SW 1271 (cell line): ENCODE measurements at regions not wholly inside any gene's neighbourhood (a gene's known extent, or its start where the extent isn't known, plus 50 kb on each side); places are given as distances from the start of the nearest gene placed in this dataset.
"Not testable (repeated sequence)": the region's sequence is repeated elsewhere in the genome, so short reads cannot be mapped to it uniquely, and the experiment has no call there.

Experiments
- DNase-seq, 2 experiments: peaks; one replicate each; lab custom pipeline; 2025; lab: John Stamatoyannopoulos, UW

GRCh38 chr16:13336907-13337881, 435.8 kb downstream of the SHISA9 start:
- not testable (repeated sequence) for DNase-seq

DNA sequence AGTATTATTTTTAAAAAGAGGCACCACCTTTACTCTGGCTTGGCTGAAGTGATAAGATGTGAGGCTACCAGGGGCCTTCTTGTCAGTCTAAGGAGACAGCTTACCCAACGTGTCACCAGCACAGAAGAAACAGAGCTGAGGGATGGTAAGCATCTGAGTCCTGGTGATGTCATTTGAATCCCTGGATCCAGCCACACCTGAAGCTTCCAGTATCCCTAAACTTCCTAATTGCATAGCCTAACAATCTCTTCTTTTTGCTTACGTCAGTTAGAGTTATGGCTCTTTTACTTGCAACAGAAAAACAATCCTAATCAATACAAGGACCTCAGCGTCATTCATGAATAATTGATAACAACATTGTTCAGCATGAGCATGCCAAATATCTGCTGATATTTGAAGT, 436.6 kb downstream of the SHISA9 start:
- no peak for DNase-seq

DNA sequence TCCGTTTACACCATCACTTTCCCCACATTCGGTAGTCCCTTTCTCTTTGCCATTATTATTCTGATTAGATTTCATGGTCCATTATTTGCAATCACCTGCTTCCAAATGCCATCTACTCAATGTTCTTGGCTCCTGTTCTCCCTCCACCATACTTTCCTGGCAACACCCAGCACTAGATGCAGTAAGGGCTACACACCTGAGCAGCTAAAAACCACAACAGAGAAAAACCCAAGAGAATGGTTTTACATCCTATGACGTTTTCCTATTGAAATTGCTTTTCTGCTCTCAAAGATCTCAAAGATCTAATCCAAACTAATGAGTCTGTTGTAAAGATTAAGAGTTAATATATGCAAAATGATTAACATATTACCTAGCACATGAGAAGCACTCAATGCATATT, 441.3 kb downstream of the SHISA9 start:
- DNase-seq = no peak

DNA sequence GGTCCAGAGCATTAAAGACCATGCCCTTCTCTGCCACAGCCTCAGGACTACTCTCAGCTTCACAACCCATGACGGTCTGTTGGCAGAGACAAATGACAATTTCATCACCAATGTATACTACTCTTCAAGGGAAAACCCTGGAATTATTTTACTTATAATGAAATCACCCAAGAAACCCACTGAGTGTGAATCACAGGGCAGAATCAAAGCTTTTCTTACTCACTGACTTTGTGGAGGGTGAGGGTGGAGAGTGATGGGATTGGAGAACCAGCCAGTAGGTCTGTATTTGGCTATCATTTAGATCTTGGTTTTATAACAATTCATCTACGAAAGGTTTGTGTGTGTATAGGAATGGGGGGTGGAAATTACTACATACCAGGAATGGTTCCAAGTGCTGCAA, 442.6 kb downstream of the SHISA9 start:
- DNase-seq = no peak

DNA sequence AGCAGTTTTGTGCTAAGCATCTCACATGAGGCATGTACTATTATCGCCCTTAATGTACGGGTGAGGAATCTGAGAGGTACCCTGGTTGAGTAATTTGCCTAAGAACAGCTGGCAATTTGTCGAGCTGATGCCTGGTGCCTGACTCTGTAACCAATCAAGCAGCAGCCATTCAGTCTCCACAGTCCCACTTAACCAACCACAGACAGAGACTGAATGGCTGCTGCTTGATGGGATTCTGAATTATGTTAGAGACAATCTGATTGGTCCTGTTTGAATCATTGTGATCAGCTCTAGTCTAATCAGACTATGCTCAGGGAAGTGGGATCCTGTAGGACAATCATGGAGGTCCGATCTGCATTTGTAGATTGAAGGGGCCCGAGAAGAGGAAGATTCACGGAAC, 447.0 kb downstream of the SHISA9 start:
- DNase-seq = no peak

GRCh38 chr16:13350000-13350399, 448.6 kb downstream of the SHISA9 start:
- no peak for DNase-seq

GRCh38 chr16:13351181-13351580, 449.8 kb downstream of the SHISA9 start:
- no peak for DNase-seq

DNA sequence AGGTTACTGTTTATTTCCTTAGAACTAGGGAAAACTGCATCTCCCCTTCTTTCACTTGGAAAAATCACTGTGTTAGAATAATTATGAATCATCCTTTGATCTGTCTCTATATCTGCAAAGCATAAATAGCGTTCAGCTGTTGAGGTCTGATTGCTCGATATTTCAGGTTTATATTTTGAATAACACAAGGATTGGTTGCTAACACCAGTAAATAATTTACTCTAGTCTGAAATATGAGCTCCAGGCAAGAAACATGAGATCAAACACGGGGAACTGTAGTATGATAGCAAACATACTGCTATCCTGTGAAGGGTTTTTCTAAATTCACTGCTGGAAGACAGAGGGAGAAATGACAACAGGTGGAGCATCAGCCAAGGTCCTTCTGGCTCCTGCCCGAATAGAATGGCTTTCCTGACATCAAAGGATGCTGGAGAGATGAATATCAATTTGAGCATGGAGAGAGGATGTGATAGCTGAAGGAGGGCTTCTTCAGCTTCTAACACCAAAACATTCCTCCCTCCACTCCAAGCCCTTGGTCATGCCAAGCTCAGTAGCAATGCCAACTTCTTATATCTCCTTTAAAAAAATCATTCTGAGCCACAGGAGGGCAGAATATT, 450.3 kb downstream of the SHISA9 start:
- DNase-seq = no peak

GRCh38 chr16:13352796-13353195, 451.4 kb downstream of the SHISA9 start:
- DNase-seq = not testable (repeated sequence)

GRCh38 chr16:13357842-13358241, 456.4 kb downstream of the SHISA9 start:
- DNase-seq = not testable (repeated sequence)

DNA sequence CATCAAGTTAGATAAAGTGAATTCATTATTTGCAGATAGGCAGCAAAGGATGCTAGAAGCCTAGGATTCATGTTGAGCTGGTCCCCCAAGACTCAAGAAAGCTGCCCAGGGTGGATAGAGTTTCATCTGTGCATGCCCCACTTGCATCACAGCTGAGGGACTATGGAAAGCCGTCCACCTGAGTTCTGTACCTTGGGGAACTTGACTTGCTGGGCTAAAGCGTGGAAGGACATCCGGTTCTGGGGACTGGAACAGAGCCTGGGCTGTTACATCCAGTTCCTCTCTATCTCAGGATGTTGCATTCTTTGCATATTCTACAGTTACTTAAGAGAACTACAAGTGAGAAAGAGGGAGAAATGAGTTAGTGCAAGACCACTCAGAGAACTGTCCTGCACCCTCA, 458.4 kb downstream of the SHISA9 start:
- no peak for DNase-seq

DNA sequence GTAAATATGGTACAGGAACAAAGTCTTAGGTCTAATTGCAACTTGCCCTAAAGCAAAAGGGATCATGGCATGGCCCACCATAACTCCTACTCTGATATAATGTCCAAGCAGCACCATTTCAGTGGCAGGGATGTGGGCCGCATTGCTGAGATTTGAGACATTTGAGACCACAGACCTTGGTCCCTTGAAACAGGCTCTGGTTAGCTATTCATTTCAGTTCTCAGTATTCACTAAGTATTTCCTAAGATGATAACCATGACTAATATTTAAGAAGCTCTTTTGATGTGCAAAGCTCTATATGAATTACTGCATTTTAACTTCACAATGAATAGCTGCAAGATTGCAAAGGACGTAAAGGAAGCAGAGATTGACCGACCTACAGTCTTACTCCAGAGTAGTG, 471.0 kb downstream of the SHISA9 start:
- no peak for DNase-seq

DNA sequence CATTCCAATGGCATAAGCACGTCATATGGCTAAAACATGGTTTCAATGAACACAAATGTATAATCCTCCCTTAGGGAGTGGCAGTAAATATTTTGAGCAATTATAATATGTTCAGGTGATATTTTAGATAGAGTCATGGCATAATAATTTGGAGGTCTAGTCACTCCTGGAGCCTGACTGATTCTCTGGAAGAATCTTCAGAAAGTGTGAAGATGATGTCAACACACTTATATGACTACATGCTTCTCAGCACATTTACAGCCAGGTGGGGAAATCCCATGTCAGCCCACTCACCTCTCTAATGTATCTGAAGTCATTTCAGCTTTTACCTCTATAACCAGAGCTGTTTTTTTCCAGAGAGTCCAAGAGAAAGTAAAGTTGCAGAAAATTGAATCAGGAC, 474.8 kb downstream of the SHISA9 start:
- no peak for DNase-seq

DNA sequence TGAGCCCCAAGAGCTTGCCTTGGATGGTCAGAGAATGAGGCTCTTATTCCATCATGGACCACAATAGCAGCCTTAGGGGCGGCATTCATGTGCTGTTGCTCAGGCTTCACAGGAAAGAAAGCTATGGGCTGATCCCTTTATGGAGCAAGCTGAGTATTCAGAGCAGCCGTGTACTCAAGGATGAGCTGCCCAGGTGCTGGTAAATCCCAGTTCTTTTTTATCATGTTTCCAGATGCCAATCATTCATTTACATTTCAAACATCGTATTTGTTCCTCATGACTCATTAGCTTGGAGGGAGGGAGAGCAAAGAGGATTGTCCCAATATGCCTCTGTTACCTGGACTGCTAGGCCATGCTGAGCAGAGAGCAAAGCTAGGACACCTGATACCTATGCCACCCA, 475.7 kb downstream of the SHISA9 start:
- DNase-seq = no peak

DNA sequence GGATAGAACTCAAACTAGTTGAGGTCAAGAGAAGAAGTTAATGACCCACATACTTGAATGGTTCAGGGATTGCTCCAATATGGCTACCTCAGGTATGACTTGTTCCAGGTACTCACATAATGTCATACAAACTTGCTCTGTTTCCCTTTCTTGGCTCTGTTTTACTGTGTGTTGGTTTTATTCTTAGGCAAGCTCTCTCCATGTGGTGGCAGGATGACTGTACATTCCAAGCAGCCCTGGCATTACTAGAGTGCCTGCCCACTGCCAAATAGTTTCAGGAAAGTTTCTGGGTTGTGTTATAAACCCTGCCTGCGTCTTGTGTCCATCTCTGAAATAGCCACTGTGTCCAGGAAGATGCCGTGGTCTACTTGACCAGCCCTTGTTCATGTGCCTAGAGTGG, 476.8 kb downstream of the SHISA9 start:
- no peak for DNase-seq

- DNase-seq = no peak
Observed at GRCh38 chr16:13379266-13379665, 477.9 kb downstream of the SHISA9 start.

DNA sequence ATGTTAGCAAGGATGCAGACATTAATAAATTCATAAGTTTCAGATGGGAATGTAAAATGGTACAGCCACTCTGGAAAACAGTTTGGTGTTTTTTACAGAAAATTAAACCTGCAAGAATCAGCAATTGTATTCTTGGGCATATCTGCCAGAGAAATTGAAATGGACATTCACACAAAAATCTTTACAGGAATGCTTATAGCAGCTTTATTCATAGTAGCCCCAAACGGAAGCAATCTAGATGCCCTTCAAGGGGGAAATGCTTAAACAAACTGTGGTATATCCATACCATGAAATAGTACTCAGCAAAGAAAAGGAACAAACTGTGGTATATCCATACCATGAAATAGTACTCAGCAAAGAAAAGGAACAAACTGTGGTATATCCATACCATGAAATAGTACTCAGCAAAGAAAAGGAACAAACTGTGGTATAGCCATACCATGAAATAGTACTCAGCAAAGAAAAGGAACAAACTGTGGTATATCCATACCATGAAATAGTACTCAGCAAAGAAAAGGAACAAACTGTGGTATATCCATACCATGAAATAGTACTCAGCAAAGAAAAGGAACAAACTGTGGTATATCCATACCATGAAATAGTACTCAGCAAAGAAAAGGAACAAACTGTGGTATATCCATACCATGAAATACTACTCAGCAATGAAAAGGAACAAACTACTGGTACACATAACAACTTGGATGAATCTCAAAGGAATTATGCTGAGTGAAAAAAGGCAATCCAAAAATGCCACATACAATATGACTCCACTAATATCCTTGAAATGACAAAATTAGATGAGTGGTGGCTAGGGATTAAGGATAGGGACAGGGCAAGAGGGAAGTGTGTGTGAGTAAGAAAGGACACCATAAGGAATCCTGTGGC, 484.0 kb downstream of the SHISA9 start:
- not testable (repeated sequence) for DNase-seq

- no peak for DNase-seq
Observed at GRCh38 chr16:13390093-13390985, 488.9 kb downstream of the SHISA9 start.

DNA sequence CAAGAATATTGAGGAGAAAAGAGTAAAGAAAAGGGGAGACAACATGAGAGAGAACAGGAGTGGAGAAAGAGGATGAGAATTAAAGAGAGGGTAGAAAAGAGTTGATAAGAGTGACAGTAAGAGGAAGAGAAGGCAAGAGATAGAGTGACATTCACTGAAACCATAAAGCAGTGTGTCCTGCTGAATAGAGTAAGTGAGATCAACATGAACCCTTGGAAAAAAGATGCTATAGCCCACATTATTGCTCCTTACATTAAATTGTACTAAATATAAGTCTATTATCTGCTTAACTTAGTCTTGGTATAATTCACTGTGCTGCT, 489.5 kb downstream of the SHISA9 start:
- no peak for DNase-seq

DNA sequence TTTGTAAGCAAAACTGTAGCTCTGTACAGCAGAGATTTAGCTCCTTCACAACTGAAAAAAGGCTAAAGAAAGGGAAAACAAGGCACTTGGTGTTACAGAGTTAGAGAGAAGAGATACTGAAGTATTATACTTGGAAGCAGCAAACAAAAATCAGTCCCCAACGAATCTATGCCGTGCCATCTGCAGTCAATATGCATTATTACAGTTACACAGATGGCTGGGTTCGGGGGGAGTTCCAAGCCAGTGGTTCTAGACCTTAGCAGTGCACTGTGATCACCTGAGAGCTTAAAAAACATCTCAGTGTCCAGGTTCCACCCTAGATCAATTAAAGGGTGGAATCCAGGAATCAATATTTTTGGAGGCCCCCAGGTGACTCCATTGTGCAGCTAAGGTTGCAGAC, 489.9 kb downstream of the SHISA9 start:
- DNase-seq = no peak

DNA sequence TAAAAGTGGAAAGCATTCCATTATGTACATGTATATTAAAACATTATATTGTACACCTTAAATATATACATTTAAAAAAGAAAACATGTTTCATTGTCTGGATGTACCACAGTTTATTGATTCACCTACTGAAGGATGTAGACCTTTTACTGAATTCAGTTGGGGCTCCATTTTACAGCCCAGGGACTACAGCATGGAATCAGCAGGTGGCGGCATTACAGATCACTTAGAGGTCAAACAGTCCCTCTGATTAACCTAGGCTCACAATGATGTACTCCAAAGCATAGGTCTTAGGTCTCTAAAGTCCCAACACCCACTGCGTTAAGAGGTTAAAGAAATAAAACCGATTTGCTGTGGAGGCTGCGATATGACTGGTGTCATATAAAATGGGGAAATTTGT, 490.9 kb downstream of the SHISA9 start:
- DNase-seq = no peak

DNA sequence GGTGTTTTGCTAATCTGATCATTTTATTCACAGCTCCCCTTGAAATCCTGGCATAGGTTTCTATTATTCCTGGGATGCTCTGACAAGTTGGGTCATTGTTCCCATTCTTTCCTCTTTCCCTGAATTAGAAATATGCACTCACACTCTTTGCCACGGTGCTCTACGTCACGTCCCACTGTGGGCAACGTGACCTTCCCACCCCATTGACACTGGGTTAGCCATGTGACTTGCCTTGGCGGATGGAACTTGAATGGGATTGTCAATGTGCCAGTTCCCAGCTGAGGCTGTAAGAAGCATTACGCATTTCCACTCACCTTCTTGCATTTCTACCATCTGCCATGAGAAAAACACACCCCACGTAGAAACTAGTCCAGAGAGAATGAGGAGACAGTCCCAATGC, 492.4 kb downstream of the SHISA9 start:
- DNase-seq = no peak
